ENCODE measurements at regions not wholly inside any gene's neighbourhood (a gene's known extent, or its start where the extent isn't known, plus 50 kb on each side); places are given as distances from the start of the nearest gene placed in this dataset.

DNA sequence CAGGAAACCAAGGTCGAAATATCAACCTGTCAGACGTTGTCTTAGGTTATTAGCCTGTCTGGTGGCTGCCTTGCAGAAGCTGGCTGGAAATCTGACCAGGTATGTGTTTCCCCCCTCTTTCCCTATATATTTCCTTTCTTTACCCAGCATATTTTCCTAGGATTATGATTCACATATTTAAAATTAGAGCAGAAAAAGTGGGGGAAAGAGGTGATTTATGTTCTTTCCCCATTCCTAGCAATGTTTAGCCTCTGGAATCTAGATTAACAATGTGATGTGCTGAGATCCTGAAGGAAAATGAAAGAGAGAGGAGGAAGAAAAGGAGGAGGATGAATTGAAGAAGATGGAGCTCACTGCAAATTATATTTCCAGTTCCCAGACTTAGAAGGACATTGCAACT is 421.4 kb upstream of the AUTS2 start:
- no peak for TF ChIP-seq CTCF (IDR thresholded peaks at IDR 0.05; ENCODE audit: borderline replicate concordance, extremely low read depth, low read length, poor library complexity, severe bottlenecking)
- no peak for TF ChIP-seq EZH2 (IDR thresholded peaks at IDR 0.05; ENCODE audit: borderline replicate concordance, low read depth, low read length, severe bottlenecking)

All from DND-41 (cell line).